22Rv1 (cell line): ENCODE measurements at regions not wholly inside any gene's neighbourhood (a gene's known extent, or its start where the extent isn't known, plus 50 kb on each side); places are given as distances from the start of the nearest gene placed in this dataset.

Experiments
- CTCF ChIP-seq: fragments of 450-650 bp; IDR thresholded peaks from 2 replicates; pipeline ENCODE4 v1.5.1; 2017; ENCODE audit warnings: mild to moderate bottlenecking
- ZFX ChIP-seq: fragments of 450-650 bp; IDR thresholded peaks from 2 replicates; pipeline ENCODE4 v1.6.1; 2017; ENCODE audit warnings: antibody characterized with exemption, borderline replicate concordance

- TF ChIP-seq CTCF = no peak
- TF ChIP-seq ZFX = no peak
These were observed 184.9 kb downstream of the FAM43A start for GRCh38 chr3:194870394-194871110.
